Astrocyte (in vitro differentiated cells and primary cell): ENCODE measurements at regions not wholly inside any gene's neighbourhood (a gene's known extent, or its start where the extent isn't known, plus 50 kb on each side); places are given as distances from the start of the nearest gene placed in this dataset.

ENCODE experiments used
- DNase-seq: peaks from one replicate; pipeline ENCODE4 v3.0.0-alpha.2; 2010; ENCODE audit warnings: low read depth
- FAIRE-seq: peaks from 2 replicates; lab custom pipeline; 2011; peaks lifted over from hg19 to GRCh38; lab: Jason Lieb, UNC
- H2AFZ ChIP-seq: 2 replicates; pipeline ENCODE4 v1.6.0; 2012; ENCODE audit warnings: low read depth, low read length, inconsistent platforms
- H3K27ac ChIP-seq: 2 replicates; pipeline ENCODE4 v1.5.1; 2011; ENCODE audit warnings: low read depth, low read length, inconsistent platforms
- H3K27me3 ChIP-seq: 2 replicates; pipeline ENCODE4 v1.6.0; 2011; ENCODE audit warnings: low read length, inconsistent platforms; ENCODE audit not compliant: insufficient read depth
- H3K36me3 ChIP-seq: 2 replicates; pipeline ENCODE4 v1.5.1; 2011; ENCODE audit warnings: low read length, inconsistent platforms; ENCODE audit not compliant: insufficient read depth
- H3K4me1 ChIP-seq: 2 replicates; pipeline ENCODE4 v1.5.1; 2011; ENCODE audit warnings: low read length, inconsistent platforms; ENCODE audit not compliant: insufficient read depth
- H3K4me2 ChIP-seq: 2 replicates; pipeline ENCODE4 v1.6.0; 2012; ENCODE audit warnings: low read length, inconsistent platforms
- H3K4me3 ChIP-seq: 2 replicates; pipeline ENCODE4 v1.5.1; 2011; ENCODE audit warnings: low read depth, mild to moderate bottlenecking, low read length, inconsistent platforms; ENCODE audit not compliant: insufficient read depth
- H3K79me2 ChIP-seq: 2 replicates; pipeline ENCODE4 v1.6.0; 2012; ENCODE audit warnings: mild to moderate bottlenecking, low read length, inconsistent platforms; ENCODE audit not compliant: insufficient read depth
- H3K9ac ChIP-seq: 2 replicates; pipeline ENCODE4 v1.6.0; 2012; ENCODE audit warnings: mild to moderate bottlenecking, low read length, inconsistent platforms
- H3K9me3 ChIP-seq: 2 replicates; pipeline ENCODE4 v1.5.1; 2012; ENCODE audit warnings: low read depth, mild to moderate bottlenecking, low read length, inconsistent platforms; ENCODE audit not compliant: insufficient read depth
- H4K20me1 ChIP-seq: 2 replicates; pipeline ENCODE4 v1.6.0; 2012; ENCODE audit warnings: low read length, inconsistent platforms; ENCODE audit not compliant: insufficient read depth
- H3K27ac Mint-ChIP-seq: one replicate; pipeline ENCODE4 v1.8.0; 2021; ENCODE audit warnings: mild to moderate bottlenecking, mixed read lengths; ENCODE audit not compliant: unreplicated experiment
- H3K27me3 Mint-ChIP-seq: one replicate; pipeline ENCODE4 v1.8.0; 2021; ENCODE audit warnings: low read depth, mixed read lengths; ENCODE audit not compliant: unreplicated experiment
- H3K36me3 Mint-ChIP-seq: one replicate; pipeline ENCODE4 v1.8.0; 2021; ENCODE audit warnings: low read depth, mixed read lengths; ENCODE audit not compliant: unreplicated experiment
- H3K4me1 Mint-ChIP-seq: one replicate; pipeline ENCODE4 v1.8.0; 2021; ENCODE audit warnings: low read depth, mixed read lengths; ENCODE audit not compliant: unreplicated experiment
- H3K4me3 Mint-ChIP-seq: one replicate; pipeline ENCODE4 v1.8.0; 2021; ENCODE audit warnings: mild to moderate bottlenecking, moderate library complexity, mixed read lengths; ENCODE audit not compliant: unreplicated experiment
- H3K9me3 Mint-ChIP-seq: one replicate; pipeline ENCODE4 v1.8.0; 2021; ENCODE audit warnings: mild to moderate bottlenecking, mixed read lengths; ENCODE audit not compliant: unreplicated experiment
- EZH2 ChIP-seq: IDR thresholded peaks from 2 replicates; pipeline ENCODE4 v1.6.1; 2012; ENCODE audit warnings: mild to moderate bottlenecking, low read length, inconsistent platforms; ENCODE audit not compliant: insufficient read depth
- TF ChIP-seq, protein P1 (sequence below): IDR thresholded peaks from 2 replicates; pipeline ENCODE4 v1.5.1; 2011; ENCODE audit warnings: low read depth, mild to moderate bottlenecking, inconsistent platforms, low read length, moderate library complexity; ENCODE audit not compliant: insufficient read depth

DNA sequence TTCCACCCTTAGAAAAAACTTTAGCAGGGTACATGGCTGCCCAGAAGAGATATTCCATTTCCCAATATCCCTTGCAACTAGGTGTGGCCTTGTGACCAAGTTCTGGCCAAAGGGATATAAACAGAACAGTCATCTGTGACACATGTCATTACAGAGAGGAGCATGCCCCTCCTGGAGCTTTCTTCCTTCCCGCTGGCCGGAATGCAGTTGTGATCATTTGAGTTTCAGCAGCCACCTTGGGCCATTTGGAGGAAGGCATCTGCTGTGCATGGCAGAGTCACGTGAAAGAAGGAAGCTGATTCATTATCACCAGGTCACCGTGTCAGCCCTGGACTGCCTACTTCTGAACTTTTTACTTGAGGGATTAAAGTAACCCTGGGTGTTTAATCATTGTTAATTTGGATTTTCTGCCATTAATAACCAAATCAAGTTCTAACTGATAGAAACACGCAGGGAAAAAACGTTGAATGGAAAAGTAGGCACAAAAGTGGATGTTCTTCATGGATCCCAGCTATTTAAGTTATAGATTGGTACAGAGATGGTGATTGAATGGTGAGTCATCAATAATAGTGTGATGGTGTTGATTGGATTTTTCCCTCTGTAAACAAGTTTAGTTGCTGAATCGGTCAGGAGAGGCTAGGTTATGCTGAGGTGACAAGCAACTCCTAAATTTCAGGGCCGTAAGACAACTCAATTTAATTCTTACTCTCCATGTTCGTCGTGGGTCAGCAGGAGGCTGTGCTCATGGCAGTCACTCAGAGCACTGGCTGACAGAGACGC, 80.7 kb upstream of the CCDC167 start:
- Mint-ChIP-seq H3K27ac (no peak overlapping the region), H3K9me3 (no peaks in the 10 kb centered on the region), H3K36me3 (peaks cover 1% of the 10 kb centered on the region), H3K27me3 (peaks cover 5% of the 10 kb centered on the region), H3K4me1 (peaks cover 28% of the 10 kb centered on the region), H3K4me3 (no peak overlapping the region)
- no peaks in the 10 kb centered on the region for H3K36me3 ChIP-seq
- no peak overlapping the region for H3K4me3 ChIP-seq
- no peaks in the 10 kb centered on the region for H3K27me3 ChIP-seq
- H3K4me1 ChIP-seq, result peaks cover 14% of the 10 kb centered on the region
- no peak overlapping the region for H3K4me2 ChIP-seq
- H4K20me1 ChIP-seq, result no peaks in the 10 kb centered on the region
- H3K9ac ChIP-seq, result no peak overlapping the region
- DNase-seq, result no peak
- FAIRE-seq, result no peak
- no peaks in the 10 kb centered on the region for H3K9me3 ChIP-seq
- H3K79me2 ChIP-seq, result no peaks in the 10 kb centered on the region
- no peak overlapping the region for H2AFZ ChIP-seq
- H3K27ac ChIP-seq, result no peak overlapping the region
- no peak for TF ChIP-seq EZH2
- TF ChIP-seq, protein P1, sequence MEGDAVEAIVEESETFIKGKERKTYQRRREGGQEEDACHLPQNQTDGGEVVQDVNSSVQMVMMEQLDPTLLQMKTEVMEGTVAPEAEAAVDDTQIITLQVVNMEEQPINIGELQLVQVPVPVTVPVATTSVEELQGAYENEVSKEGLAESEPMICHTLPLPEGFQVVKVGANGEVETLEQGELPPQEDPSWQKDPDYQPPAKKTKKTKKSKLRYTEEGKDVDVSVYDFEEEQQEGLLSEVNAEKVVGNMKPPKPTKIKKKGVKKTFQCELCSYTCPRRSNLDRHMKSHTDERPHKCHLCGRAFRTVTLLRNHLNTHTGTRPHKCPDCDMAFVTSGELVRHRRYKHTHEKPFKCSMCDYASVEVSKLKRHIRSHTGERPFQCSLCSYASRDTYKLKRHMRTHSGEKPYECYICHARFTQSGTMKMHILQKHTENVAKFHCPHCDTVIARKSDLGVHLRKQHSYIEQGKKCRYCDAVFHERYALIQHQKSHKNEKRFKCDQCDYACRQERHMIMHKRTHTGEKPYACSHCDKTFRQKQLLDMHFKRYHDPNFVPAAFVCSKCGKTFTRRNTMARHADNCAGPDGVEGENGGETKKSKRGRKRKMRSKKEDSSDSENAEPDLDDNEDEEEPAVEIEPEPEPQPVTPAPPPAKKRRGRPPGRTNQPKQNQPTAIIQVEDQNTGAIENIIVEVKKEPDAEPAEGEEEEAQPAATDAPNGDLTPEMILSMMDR, result no peak

DNA sequence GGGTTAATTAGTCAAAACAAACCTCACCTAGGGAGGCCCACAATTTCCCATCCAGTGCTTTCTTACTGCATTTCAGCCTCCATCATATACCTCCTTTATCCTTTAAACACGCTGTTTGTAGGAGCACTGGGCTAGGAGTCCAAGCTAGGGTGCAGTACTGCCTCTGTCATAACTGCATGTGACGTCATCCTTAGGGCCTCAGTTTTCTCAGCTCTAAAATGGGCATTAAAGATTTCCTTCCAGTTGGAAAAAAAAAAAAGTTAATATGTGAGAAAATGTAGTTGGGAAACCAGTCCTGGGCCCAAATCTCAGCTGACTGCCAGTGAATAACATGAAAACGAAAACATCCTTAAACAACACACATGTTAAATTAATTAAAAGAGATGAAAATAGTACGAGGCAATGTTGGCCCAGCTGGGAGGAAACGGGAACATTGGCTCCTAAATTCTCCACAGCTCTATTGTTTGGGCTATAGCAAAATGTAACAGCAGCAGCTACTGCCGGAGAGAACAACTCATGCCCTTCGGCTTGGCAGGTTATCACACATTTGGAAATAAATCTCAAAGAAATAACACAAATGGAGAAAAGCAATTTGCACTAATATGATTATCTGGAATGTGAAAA, 79.9 kb upstream of the CCDC167 start:
- Histone ChIP-seq H2AFZ (no peak overlapping the region), H3K4me2 (no peak overlapping the region), H3K9ac (no peak overlapping the region), H3K4me3 (no peak overlapping the region), H3K79me2 (no peaks in the 10 kb centered on the region), H3K27me3 (no peaks in the 10 kb centered on the region), H4K20me1 (no peaks in the 10 kb centered on the region), H3K4me1 (peaks cover 14% of the 10 kb centered on the region), H3K9me3 (no peaks in the 10 kb centered on the region), H3K36me3 (no peaks in the 10 kb centered on the region), H3K27ac (no peak overlapping the region)
- Mint-ChIP-seq H3K27me3 (peaks cover 5% of the 10 kb centered on the region), H3K9me3 (no peaks in the 10 kb centered on the region), H3K4me1 (peaks cover 26% of the 10 kb centered on the region), H3K4me3 (no peak overlapping the region), H3K27ac (no peak overlapping the region), H3K36me3 (peaks cover 1% of the 10 kb centered on the region)
- TF ChIP-seq, protein P1, result no peak
- no peak for TF ChIP-seq EZH2
- no peak for FAIRE-seq
- no peak for DNase-seq

DNA sequence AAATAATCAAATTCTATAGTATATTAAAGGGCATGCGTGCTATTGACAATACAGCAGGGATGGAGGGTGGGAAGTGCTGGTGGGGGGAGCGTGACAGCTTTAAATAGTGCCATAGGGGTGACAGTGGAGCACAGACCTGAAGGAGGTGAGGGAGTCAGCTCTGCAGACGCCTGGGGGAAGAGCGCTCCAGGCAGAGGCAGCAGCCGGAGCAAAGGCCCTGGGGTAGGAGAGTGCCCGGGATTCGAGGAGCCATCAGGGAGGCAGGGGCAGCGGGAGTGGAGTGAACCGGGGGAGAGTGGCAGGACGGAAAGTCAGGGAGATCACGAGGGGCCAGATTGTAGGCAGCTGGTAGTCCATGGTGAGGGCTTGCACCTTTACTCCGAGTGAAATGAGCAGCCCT, 78.4 kb upstream of the CCDC167 start:
- Mint-ChIP-seq H3K9me3 (no peaks in the 10 kb centered on the region), H3K4me3 (no peak overlapping the region), H3K36me3 (peaks cover 1% of the 10 kb centered on the region), H3K4me1 (peaks cover 26% of the 10 kb centered on the region), H3K27ac (peak overlapping the region; percentile 63), H3K27me3 (peaks cover 1% of the 10 kb centered on the region)
- H3K9ac ChIP-seq, result no peak overlapping the region
- H3K27me3 ChIP-seq, result no peaks in the 10 kb centered on the region
- no peaks in the 10 kb centered on the region for H3K36me3 ChIP-seq
- H3K4me1 ChIP-seq, result peaks cover 14% of the 10 kb centered on the region
- no peak overlapping the region for H3K4me2 ChIP-seq
- TF ChIP-seq EZH2, result no peak
- TF ChIP-seq, protein P1, result no peak
- no peaks in the 10 kb centered on the region for H3K79me2 ChIP-seq
- no peak overlapping the region for H3K27ac ChIP-seq
- H3K4me3 ChIP-seq, result no peak overlapping the region
- H3K9me3 ChIP-seq, result no peaks in the 10 kb centered on the region
- FAIRE-seq, result no peak
- no peaks in the 10 kb centered on the region for H4K20me1 ChIP-seq
- H2AFZ ChIP-seq, result no peak overlapping the region
- no peak for DNase-seq
